ENCODE measurements at regions not wholly inside any gene's neighbourhood (a gene's known extent, or its start where the extent isn't known, plus 50 kb on each side); places are given as distances from the start of the nearest gene placed in this dataset.

DNA sequence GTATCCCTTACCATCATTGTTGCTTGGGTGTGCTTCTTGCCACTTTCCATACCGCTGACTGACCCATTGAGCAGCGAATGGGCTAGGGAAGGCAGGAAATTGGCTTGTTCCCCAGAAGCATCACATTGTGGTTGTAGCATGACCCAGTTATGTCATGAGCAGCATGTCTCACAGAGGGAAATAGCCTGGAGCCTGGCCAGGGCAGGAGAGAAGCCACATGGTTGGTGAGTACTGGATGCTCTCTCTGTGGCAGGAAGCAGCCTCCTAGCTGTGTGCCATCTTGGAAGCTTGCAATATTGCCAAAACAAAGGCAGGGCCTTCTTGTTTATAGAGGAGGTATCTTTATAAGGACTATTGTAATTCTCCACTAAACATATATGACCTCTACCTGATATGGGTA is 482.6 kb downstream of the PIK3C3 start:
- TF ChIP-seq ZNF274 (IDR thresholded peaks at IDR 0.05; ENCODE audit: low read depth, low read length) (no peak), SUZ12 (IDR thresholded peaks at IDR 0.05; ENCODE audit: extremely low read depth, insufficient read depth, insufficient read length) (no peak), YY1 (IDR thresholded peaks at IDR 0.05; ENCODE audit: insufficient read depth, insufficient read length) (no peak)
- Histone ChIP-seq H3K4me3 (ENCODE audit: insufficient read length, low read depth) (no peak overlapping the region), H3K4me1 (ENCODE audit: insufficient read depth, insufficient read length) (no peaks in the 10 kb centered on the region), H3K27me3 (ENCODE audit: insufficient read depth, insufficient read length) (no peaks in the 10 kb centered on the region), H3K36me3 (ENCODE audit: insufficient read depth, insufficient read length, low read length) (no peaks in the 10 kb centered on the region), H3K9ac (ENCODE audit: insufficient read length, low read depth) (no peak overlapping the region), H3K9me3 (ENCODE audit: insufficient read depth, low read length) (no peaks in the 10 kb centered on the region)
- DNase-seq (ENCODE audit: low read depth, low spot score): no peak

DNA sequence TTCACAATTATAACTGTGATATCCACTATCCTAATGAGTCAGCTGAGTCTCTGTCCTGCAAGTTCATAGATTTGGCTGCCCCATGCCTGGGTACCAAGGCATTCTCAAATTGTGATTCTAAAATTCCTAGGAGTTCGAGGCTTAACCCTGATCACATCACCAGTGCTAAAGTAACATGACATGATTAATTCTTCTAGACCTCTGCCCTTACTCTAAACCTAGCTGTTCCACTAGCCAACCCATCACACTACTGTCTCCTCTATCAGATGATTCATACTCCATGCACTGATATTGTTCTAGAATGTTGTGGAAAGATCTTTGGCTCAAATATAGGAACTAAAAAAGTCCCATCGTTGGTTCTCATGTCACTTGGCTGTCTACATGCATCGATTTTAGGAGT is 487.6 kb downstream of the PIK3C3 start:
- Histone ChIP-seq H3K36me3 (ENCODE audit: insufficient read depth, insufficient read length, low read length) (no peaks in the 10 kb centered on the region), H3K4me3 (ENCODE audit: insufficient read length, low read depth) (no peak overlapping the region), H3K9ac (ENCODE audit: insufficient read length, low read depth) (no peak overlapping the region), H3K9me3 (ENCODE audit: insufficient read depth, low read length) (peaks cover 15% of the 10 kb centered on the region), H3K27me3 (ENCODE audit: insufficient read depth, insufficient read length) (no peaks in the 10 kb centered on the region), H3K4me1 (ENCODE audit: insufficient read depth, insufficient read length) (no peaks in the 10 kb centered on the region)
- TF ChIP-seq ZNF274 (IDR thresholded peaks at IDR 0.05; ENCODE audit: low read depth, low read length): no peak
- TF ChIP-seq SUZ12 (IDR thresholded peaks at IDR 0.05; ENCODE audit: extremely low read depth, insufficient read depth, insufficient read length): no peak
- TF ChIP-seq YY1 (IDR thresholded peaks at IDR 0.05; ENCODE audit: insufficient read depth, insufficient read length): no peak
- DNase-seq (ENCODE audit: low read depth, low spot score): no peak

DNA sequence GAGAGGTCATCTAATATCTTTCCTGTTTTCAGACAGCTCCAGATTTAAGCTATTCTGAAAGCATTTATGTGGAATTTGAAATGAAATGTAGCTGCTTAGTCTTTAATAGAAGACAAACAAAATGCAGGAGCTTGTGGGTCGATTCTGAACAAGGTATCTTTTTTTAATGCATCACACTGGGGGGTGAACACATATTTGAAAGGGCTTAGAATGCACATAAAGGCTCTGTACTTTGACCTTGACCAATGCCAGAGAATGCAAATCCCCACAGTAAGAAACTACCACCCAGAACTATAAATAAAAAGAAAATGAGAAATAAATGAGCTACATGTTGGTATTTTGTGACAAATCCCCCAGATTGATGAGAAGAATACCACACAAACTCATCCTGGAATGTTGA is 489.3 kb downstream of the PIK3C3 start:
- Histone ChIP-seq H3K4me3 (ENCODE audit: insufficient read length, low read depth) (no peak overlapping the region), H3K36me3 (ENCODE audit: insufficient read depth, insufficient read length, low read length) (no peaks in the 10 kb centered on the region), H3K9me3 (ENCODE audit: insufficient read depth, low read length) (peaks cover 26% of the 10 kb centered on the region), H3K4me1 (ENCODE audit: insufficient read depth, insufficient read length) (no peaks in the 10 kb centered on the region), H3K9ac (ENCODE audit: insufficient read length, low read depth) (no peak overlapping the region), H3K27me3 (ENCODE audit: insufficient read depth, insufficient read length) (no peaks in the 10 kb centered on the region)
- DNase-seq (ENCODE audit: low read depth, low spot score): no peak
- no peak for TF ChIP-seq SUZ12 (IDR thresholded peaks at IDR 0.05; ENCODE audit: extremely low read depth, insufficient read depth, insufficient read length)
- TF ChIP-seq YY1 (IDR thresholded peaks at IDR 0.05; ENCODE audit: insufficient read depth, insufficient read length): no peak
- no peak for TF ChIP-seq ZNF274 (IDR thresholded peaks at IDR 0.05; ENCODE audit: low read depth, low read length)

GRCh38 chr18:42445359-42445758 is 490.3 kb downstream of the PIK3C3 start:
- H3K36me3 ChIP-seq (ENCODE audit: insufficient read depth, insufficient read length, low read length): no peaks in the 10 kb centered on the region

GRCh38 chr18:42446195-42446594 is 491.2 kb downstream of the PIK3C3 start:
- H3K4me3 ChIP-seq (ENCODE audit: insufficient read length, low read depth): no peak overlapping the region
- H3K9ac ChIP-seq (ENCODE audit: insufficient read length, low read depth): no peak overlapping the region
- H3K27me3 ChIP-seq (ENCODE audit: insufficient read depth, insufficient read length): no peaks in the 10 kb centered on the region
- no peaks in the 10 kb centered on the region for H3K4me1 ChIP-seq (ENCODE audit: insufficient read depth, insufficient read length)
- no peaks in the 10 kb centered on the region for H3K36me3 ChIP-seq (ENCODE audit: insufficient read depth, insufficient read length, low read length)
- peaks cover 26% of the 10 kb centered on the region for H3K9me3 ChIP-seq (ENCODE audit: insufficient read depth, low read length)
- no peak for DNase-seq (ENCODE audit: low read depth, low spot score)
- no peak for TF ChIP-seq SUZ12 (IDR thresholded peaks at IDR 0.05; ENCODE audit: extremely low read depth, insufficient read depth, insufficient read length)
- no peak for TF ChIP-seq YY1 (IDR thresholded peaks at IDR 0.05; ENCODE audit: insufficient read depth, insufficient read length)
- TF ChIP-seq ZNF274 (IDR thresholded peaks at IDR 0.05; ENCODE audit: low read depth, low read length): no peak

More at GRCh38 chr18:42445359-42445758, 490.3 kb downstream of the PIK3C3 start:
- H3K9ac ChIP-seq (ENCODE audit: insufficient read length, low read depth): no peak overlapping the region
- no peak for DNase-seq (ENCODE audit: low read depth, low spot score)
- H3K9me3 ChIP-seq (ENCODE audit: insufficient read depth, low read length): peaks cover 26% of the 10 kb centered on the region
- TF ChIP-seq YY1 (IDR thresholded peaks at IDR 0.05; ENCODE audit: insufficient read depth, insufficient read length) (no peak), ZNF274 (IDR thresholded peaks at IDR 0.05; ENCODE audit: low read depth, low read length) (no peak), SUZ12 (IDR thresholded peaks at IDR 0.05; ENCODE audit: extremely low read depth, insufficient read depth, insufficient read length) (no peak)
- no peak overlapping the region for H3K4me3 ChIP-seq (ENCODE audit: insufficient read length, low read depth)
- H3K4me1 ChIP-seq (ENCODE audit: insufficient read depth, insufficient read length): no peaks in the 10 kb centered on the region
- no peaks in the 10 kb centered on the region for H3K27me3 ChIP-seq (ENCODE audit: insufficient read depth, insufficient read length)

GRCh38 chr18:42447688-42448087 is 492.7 kb downstream of the PIK3C3 start:
- DNase-seq (ENCODE audit: low read depth, low spot score): no peak
- Histone ChIP-seq H3K27me3 (ENCODE audit: insufficient read depth, insufficient read length) (no peaks in the 10 kb centered on the region), H3K36me3 (ENCODE audit: insufficient read depth, insufficient read length, low read length) (no peaks in the 10 kb centered on the region), H3K4me3 (ENCODE audit: insufficient read length, low read depth) (no peak overlapping the region), H3K4me1 (ENCODE audit: insufficient read depth, insufficient read length) (no peaks in the 10 kb centered on the region), H3K9me3 (ENCODE audit: insufficient read depth, low read length) (peaks cover 26% of the 10 kb centered on the region), H3K9ac (ENCODE audit: insufficient read length, low read depth) (no peak overlapping the region)
- TF ChIP-seq SUZ12 (IDR thresholded peaks at IDR 0.05; ENCODE audit: extremely low read depth, insufficient read depth, insufficient read length) (no peak), ZNF274 (IDR thresholded peaks at IDR 0.05; ENCODE audit: low read depth, low read length) (no peak)

DNA sequence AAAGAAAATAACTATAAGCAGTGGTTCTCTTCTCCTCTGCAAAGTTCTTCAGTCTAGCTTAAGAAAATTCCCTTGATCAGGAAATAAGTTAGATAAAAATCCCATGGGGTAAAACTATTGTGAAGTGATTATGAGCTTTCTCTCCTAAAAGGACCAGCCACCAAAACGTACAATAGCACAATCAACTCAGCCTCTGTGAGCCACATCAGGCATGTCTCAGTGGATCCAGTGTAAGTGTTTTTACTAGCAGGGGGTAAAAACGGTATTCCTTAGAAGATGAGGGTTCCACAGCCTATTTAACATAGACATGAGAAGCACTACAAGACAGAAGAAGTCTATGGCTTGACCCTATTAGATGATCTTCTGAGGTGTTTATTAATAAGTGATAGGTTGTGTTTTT is 503.2 kb downstream of the PIK3C3 start:
- DNase-seq (ENCODE audit: low read depth, low spot score): no peak
- no peak for TF ChIP-seq ZNF274 (IDR thresholded peaks at IDR 0.05; ENCODE audit: low read depth, low read length)
- no peak for TF ChIP-seq SUZ12 (IDR thresholded peaks at IDR 0.05; ENCODE audit: extremely low read depth, insufficient read depth, insufficient read length)
- TF ChIP-seq YY1 (IDR thresholded peaks at IDR 0.05; ENCODE audit: insufficient read depth, insufficient read length): no peak
- H3K9ac ChIP-seq (ENCODE audit: insufficient read length, low read depth): no peak overlapping the region
- no peaks in the 10 kb centered on the region for H3K4me1 ChIP-seq (ENCODE audit: insufficient read depth, insufficient read length)
- H3K9me3 ChIP-seq (ENCODE audit: insufficient read depth, low read length): no peaks in the 10 kb centered on the region
- H3K36me3 ChIP-seq (ENCODE audit: insufficient read depth, insufficient read length, low read length): no peaks in the 10 kb centered on the region
- no peaks in the 10 kb centered on the region for H3K27me3 ChIP-seq (ENCODE audit: insufficient read depth, insufficient read length)
- no peak overlapping the region for H3K4me3 ChIP-seq (ENCODE audit: insufficient read length, low read depth)

GRCh38 chr18:42459873-42460272 is 504.8 kb downstream of the PIK3C3 start:
- TF ChIP-seq ZNF274 (IDR thresholded peaks at IDR 0.05; ENCODE audit: low read depth, low read length): no peak
- TF ChIP-seq YY1 (IDR thresholded peaks at IDR 0.05; ENCODE audit: insufficient read depth, insufficient read length): no peak
- no peak for TF ChIP-seq SUZ12 (IDR thresholded peaks at IDR 0.05; ENCODE audit: extremely low read depth, insufficient read depth, insufficient read length)
- no peak overlapping the region for H3K4me3 ChIP-seq (ENCODE audit: insufficient read length, low read depth)
- DNase-seq (ENCODE audit: low read depth, low spot score): no peak

More at GRCh38 chr18:42459873-42460272, 504.8 kb downstream of the PIK3C3 start:
- no peak overlapping the region for H3K9ac ChIP-seq (ENCODE audit: insufficient read length, low read depth)
- H3K4me1 ChIP-seq (ENCODE audit: insufficient read depth, insufficient read length): no peaks in the 10 kb centered on the region
- no peaks in the 10 kb centered on the region for H3K36me3 ChIP-seq (ENCODE audit: insufficient read depth, insufficient read length, low read length)
- no peaks in the 10 kb centered on the region for H3K9me3 ChIP-seq (ENCODE audit: insufficient read depth, low read length)
- H3K27me3 ChIP-seq (ENCODE audit: insufficient read depth, insufficient read length): no peaks in the 10 kb centered on the region

All from NT2/D1 (cell line).